Activated CD8-positive, alpha-beta memory T cell treated with anti-CD3 and anti-CD28 coated beads, Interleukin-2, amount 50 U/mL, for 48 hours (primary cell): ENCODE measurements at regions not wholly inside any gene's neighbourhood (a gene's known extent, or its start where the extent isn't known, plus 50 kb on each side); places are given as distances from the start of the nearest gene placed in this dataset.

Experiments
- DNase-seq: peaks from one replicate; pipeline ENCODE4 v3.0.0-alpha.2; 2020

GRCh38 chr2:220509966-220510365 is 882.5 kb downstream of the SLC4A3 start:
- DNase-seq = no peak

GRCh38 chr2:220510668-220511067 is 883.2 kb downstream of the SLC4A3 start:
- no peak for DNase-seq

- DNase-seq = no peak
Measured at GRCh38 chr2:220512419-220512818, 885.0 kb downstream of the SLC4A3 start.

GRCh38 chr2:220513573-220514288 is 886.3 kb downstream of the SLC4A3 start:
- no peak for DNase-seq

- DNase-seq = no peak
Measured at GRCh38 chr2:220521551-220521950, 894.1 kb downstream of the SLC4A3 start.

- no peak for DNase-seq
Measured at GRCh38 chr2:220528180-220528675, 900.8 kb downstream of the SLC4A3 start.

- no peak for DNase-seq
Measured at GRCh38 chr2:220531216-220531615, 903.8 kb downstream of the SLC4A3 start.

- DNase-seq = no peak
Measured at GRCh38 chr2:220533485-220533884, 906.1 kb downstream of the SLC4A3 start.

GRCh38 chr2:220539481-220539880 is 912.1 kb downstream of the SLC4A3 start:
- DNase-seq = no peak

- no peak for DNase-seq
Measured at GRCh38 chr2:220544049-220544448, 916.6 kb downstream of the SLC4A3 start.

- DNase-seq = no peak
Measured at GRCh38 chr2:220550995-220551700, 923.7 kb downstream of the SLC4A3 start.

GRCh38 chr2:220552790-220553535 is 925.5 kb downstream of the SLC4A3 start:
- no peak for DNase-seq

- DNase-seq = no peak
Measured at GRCh38 chr2:220555961-220556630, 928.7 kb downstream of the SLC4A3 start.

- DNase-seq = no peak
Measured at GRCh38 chr2:220556658-220557057, 929.2 kb downstream of the SLC4A3 start.

- DNase-seq = no peak
Measured at GRCh38 chr2:220560192-220560591, 932.8 kb downstream of the SLC4A3 start.

- no peak for DNase-seq
Measured at GRCh38 chr2:220562375-220563140, 935.1 kb downstream of the SLC4A3 start.

GRCh38 chr2:220568296-220568695 is 940.9 kb downstream of the SLC4A3 start:
- no peak for DNase-seq

- no peak for DNase-seq
Measured at GRCh38 chr2:220569112-220569897, 941.9 kb downstream of the SLC4A3 start.

- DNase-seq = no peak
Measured at GRCh38 chr2:220572385-220572784, 945.0 kb downstream of the SLC4A3 start.

GRCh38 chr2:220574038-220574437 is 946.6 kb downstream of the SLC4A3 start:
- DNase-seq = no peak

- no peak for DNase-seq
Measured at GRCh38 chr2:220575963-220576362, 948.5 kb downstream of the SLC4A3 start.
